Astrocyte (in vitro differentiated cells and primary cell): ENCODE measurements at regions not wholly inside any gene's neighbourhood (a gene's known extent, or its start where the extent isn't known, plus 50 kb on each side); places are given as distances from the start of the nearest gene placed in this dataset.

Experiments used
- DNase-seq: peaks from one replicate; pipeline ENCODE4 v3.0.0-alpha.2; 2010; ENCODE audit warnings: low read depth
- FAIRE-seq: peaks from 2 replicates; lab custom pipeline; 2011; peaks lifted over from hg19 to GRCh38; lab: Jason Lieb, UNC
- H2AFZ ChIP-seq: 2 replicates; pipeline ENCODE4 v1.6.0; 2012; ENCODE audit warnings: low read depth, low read length, inconsistent platforms
- H3K27ac ChIP-seq: 2 replicates; pipeline ENCODE4 v1.5.1; 2011; ENCODE audit warnings: low read depth, low read length, inconsistent platforms
- H3K27me3 ChIP-seq: 2 replicates; pipeline ENCODE4 v1.6.0; 2011; ENCODE audit warnings: low read length, inconsistent platforms; ENCODE audit not compliant: insufficient read depth
- H3K36me3 ChIP-seq: 2 replicates; pipeline ENCODE4 v1.5.1; 2011; ENCODE audit warnings: low read length, inconsistent platforms; ENCODE audit not compliant: insufficient read depth
- H3K4me1 ChIP-seq: 2 replicates; pipeline ENCODE4 v1.5.1; 2011; ENCODE audit warnings: low read length, inconsistent platforms; ENCODE audit not compliant: insufficient read depth
- H3K4me2 ChIP-seq: 2 replicates; pipeline ENCODE4 v1.6.0; 2012; ENCODE audit warnings: low read length, inconsistent platforms
- H3K4me3 ChIP-seq: 2 replicates; pipeline ENCODE4 v1.5.1; 2011; ENCODE audit warnings: low read depth, mild to moderate bottlenecking, low read length, inconsistent platforms; ENCODE audit not compliant: insufficient read depth
- H3K79me2 ChIP-seq: 2 replicates; pipeline ENCODE4 v1.6.0; 2012; ENCODE audit warnings: mild to moderate bottlenecking, low read length, inconsistent platforms; ENCODE audit not compliant: insufficient read depth
- H3K9ac ChIP-seq: 2 replicates; pipeline ENCODE4 v1.6.0; 2012; ENCODE audit warnings: mild to moderate bottlenecking, low read length, inconsistent platforms
- H3K9me3 ChIP-seq: 2 replicates; pipeline ENCODE4 v1.5.1; 2012; ENCODE audit warnings: low read depth, mild to moderate bottlenecking, low read length, inconsistent platforms; ENCODE audit not compliant: insufficient read depth
- H4K20me1 ChIP-seq: 2 replicates; pipeline ENCODE4 v1.6.0; 2012; ENCODE audit warnings: low read length, inconsistent platforms; ENCODE audit not compliant: insufficient read depth
- H3K27ac Mint-ChIP-seq: one replicate; pipeline ENCODE4 v1.8.0; 2021; ENCODE audit warnings: mild to moderate bottlenecking, mixed read lengths; ENCODE audit not compliant: unreplicated experiment
- H3K27me3 Mint-ChIP-seq: one replicate; pipeline ENCODE4 v1.8.0; 2021; ENCODE audit warnings: low read depth, mixed read lengths; ENCODE audit not compliant: unreplicated experiment
- H3K36me3 Mint-ChIP-seq: one replicate; pipeline ENCODE4 v1.8.0; 2021; ENCODE audit warnings: low read depth, mixed read lengths; ENCODE audit not compliant: unreplicated experiment
- H3K4me1 Mint-ChIP-seq: one replicate; pipeline ENCODE4 v1.8.0; 2021; ENCODE audit warnings: low read depth, mixed read lengths; ENCODE audit not compliant: unreplicated experiment
- H3K4me3 Mint-ChIP-seq: one replicate; pipeline ENCODE4 v1.8.0; 2021; ENCODE audit warnings: mild to moderate bottlenecking, moderate library complexity, mixed read lengths; ENCODE audit not compliant: unreplicated experiment
- H3K9me3 Mint-ChIP-seq: one replicate; pipeline ENCODE4 v1.8.0; 2021; ENCODE audit warnings: mild to moderate bottlenecking, mixed read lengths; ENCODE audit not compliant: unreplicated experiment
- CTCF ChIP-seq: IDR thresholded peaks from 2 replicates; pipeline ENCODE4 v1.5.1; 2011; ENCODE audit warnings: low read depth, mild to moderate bottlenecking, inconsistent platforms, low read length, moderate library complexity; ENCODE audit not compliant: insufficient read depth
- EZH2 ChIP-seq: IDR thresholded peaks from 2 replicates; pipeline ENCODE4 v1.6.1; 2012; ENCODE audit warnings: mild to moderate bottlenecking, low read length, inconsistent platforms; ENCODE audit not compliant: insufficient read depth

DNA sequence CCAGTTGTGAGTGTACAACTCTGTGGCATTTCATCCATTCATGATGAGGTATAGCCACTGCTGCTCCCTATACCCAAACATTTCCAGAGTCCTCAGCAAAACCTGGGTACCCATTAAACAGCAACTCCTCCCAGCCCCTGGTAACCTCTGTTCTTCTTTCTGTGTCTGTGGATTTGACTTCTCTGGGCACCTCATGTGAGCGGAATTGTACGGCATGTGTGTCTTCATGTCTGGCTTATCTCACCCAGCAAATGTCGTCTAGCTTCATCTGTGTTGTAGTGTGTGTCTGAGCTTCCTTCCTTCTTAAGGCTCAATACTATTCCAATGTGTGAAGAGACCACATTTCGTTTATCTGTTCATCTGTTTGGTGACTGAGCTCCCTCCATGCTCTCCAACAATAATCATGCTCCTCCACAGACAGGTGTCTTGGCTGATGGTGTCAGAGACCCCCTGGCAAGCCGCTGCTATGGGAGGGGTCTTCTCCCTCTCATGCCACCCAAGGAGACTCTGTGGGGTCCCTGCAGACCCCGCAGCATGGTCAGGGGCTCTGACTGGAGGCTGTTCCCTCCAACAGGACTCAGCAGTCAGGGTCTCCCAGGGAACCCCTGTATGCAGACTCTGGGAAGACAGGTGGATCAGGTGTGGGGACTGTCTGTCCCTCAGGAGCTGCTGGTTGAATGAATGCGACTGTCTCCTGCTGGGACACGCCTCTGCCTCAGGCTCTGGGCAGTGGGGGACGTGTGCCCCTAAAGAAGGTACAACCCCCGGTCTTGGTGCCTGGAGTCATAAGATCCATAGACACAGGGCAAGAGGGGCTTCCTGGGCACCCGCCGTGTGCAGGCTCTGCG, 52.7 kb downstream of the SMIM38 start:
- DNase-seq, result no peak
- peaks cover 2% of the 10 kb centered on the region for H3K36me3 Mint-ChIP-seq
- H3K4me3 ChIP-seq, result no peak overlapping the region

DNA sequence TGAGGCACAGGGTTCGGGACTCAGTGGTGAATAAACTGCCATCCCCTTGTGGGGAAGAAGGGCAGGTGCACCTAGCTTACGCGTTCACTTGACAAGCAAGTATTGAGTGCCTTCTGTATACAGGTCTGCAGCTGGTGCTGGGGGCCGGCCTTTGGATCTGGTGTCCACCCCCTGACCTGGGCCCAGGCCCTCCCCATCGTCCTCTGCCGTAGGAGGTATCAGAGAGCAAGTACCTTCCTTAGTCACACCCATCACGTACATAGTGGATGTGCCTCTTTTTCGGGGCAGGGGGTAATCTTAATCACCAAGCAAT, 53.3 kb downstream of the SMIM38 start:
- Mint-ChIP-seq H3K27ac (no peak overlapping the region), H3K4me1 (peaks cover 2% of the 10 kb centered on the region)
- FAIRE-seq, result no peak

More for the DNA sequence above, 52.7 kb downstream of the SMIM38 start:
- H3K36me3 ChIP-seq, result no peaks in the 10 kb centered on the region
- Mint-ChIP-seq H3K4me3 (no peak overlapping the region), H3K9me3 (peaks cover 16% of the 10 kb centered on the region), H3K27me3 (peaks cover 49% of the 10 kb centered on the region), H3K4me1 (peaks cover 2% of the 10 kb centered on the region), H3K27ac (no peak overlapping the region)
- H3K9ac ChIP-seq, result no peak overlapping the region
- no peak overlapping the region for H2AFZ ChIP-seq
- no peak for TF ChIP-seq EZH2
- no peak for TF ChIP-seq CTCF
- no peaks in the 10 kb centered on the region for H3K27me3 ChIP-seq
- H3K27ac ChIP-seq, result no peak overlapping the region
- no peaks in the 10 kb centered on the region for H3K4me1 ChIP-seq
- no peak overlapping the region for H3K4me2 ChIP-seq
- no peaks in the 10 kb centered on the region for H3K79me2 ChIP-seq
- no peaks in the 10 kb centered on the region for H4K20me1 ChIP-seq
- peaks cover 5% of the 10 kb centered on the region for H3K9me3 ChIP-seq
- FAIRE-seq, result no peak

More for the DNA sequence above, 53.3 kb downstream of the SMIM38 start:
- Mint-ChIP-seq H3K9me3 (peaks cover 16% of the 10 kb centered on the region), H3K27me3 (peaks cover 44% of the 10 kb centered on the region), H3K4me3 (no peak overlapping the region), H3K36me3 (peaks cover 2% of the 10 kb centered on the region)
- no peak for DNase-seq
- no peaks in the 10 kb centered on the region for H3K27me3 ChIP-seq
- no peak overlapping the region for H2AFZ ChIP-seq
- no peaks in the 10 kb centered on the region for H3K79me2 ChIP-seq
- H3K4me1 ChIP-seq, result no peaks in the 10 kb centered on the region
- H3K9me3 ChIP-seq, result peaks cover 5% of the 10 kb centered on the region
- H3K9ac ChIP-seq, result no peak overlapping the region
- no peak overlapping the region for H3K4me3 ChIP-seq
- no peak overlapping the region for H3K27ac ChIP-seq
- no peaks in the 10 kb centered on the region for H3K36me3 ChIP-seq
- no peak overlapping the region for H3K4me2 ChIP-seq
- no peaks in the 10 kb centered on the region for H4K20me1 ChIP-seq
- TF ChIP-seq EZH2, result no peak
- TF ChIP-seq CTCF, result no peak
